GM21528 (cell line): ENCODE measurements at regions not wholly inside any gene's neighbourhood (a gene's known extent, or its start where the extent isn't known, plus 50 kb on each side); places are given as distances from the start of the nearest gene placed in this dataset.
"Not testable (repeated sequence)": the region's sequence is repeated elsewhere in the genome, so short reads cannot be mapped to it uniquely, and the experiment has no call there.

Experiments
- ATAC-seq: cut with Tn5 transposase; IDR thresholded peaks from one replicate; pipeline ENCODE4 v1.9.1; 2021; ENCODE audit warnings: mild to moderate bottlenecking, moderate library complexity; ENCODE audit not compliant: unreplicated experiment, low FRiP score

DNA sequence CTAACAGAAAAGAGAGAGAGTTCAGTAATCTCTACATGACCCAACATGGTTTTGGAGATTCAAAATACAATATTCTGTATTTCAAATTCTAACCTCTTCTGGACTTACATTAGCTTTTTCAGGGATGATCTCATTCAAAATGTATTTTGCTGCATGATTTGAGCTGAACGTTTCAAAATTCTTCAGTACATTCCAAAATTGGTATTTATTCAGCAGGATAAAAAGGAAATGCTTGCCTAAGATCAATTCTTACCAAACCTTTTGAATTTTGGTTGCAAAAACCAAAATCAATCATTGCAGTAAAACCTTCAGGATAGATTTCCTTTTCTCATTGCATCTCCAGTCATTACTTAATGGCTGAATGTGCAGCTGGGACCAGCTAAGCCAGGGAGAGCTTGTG is 1761.3 kb upstream of the SEL1L start:
- ATAC-seq: no peak

DNA sequence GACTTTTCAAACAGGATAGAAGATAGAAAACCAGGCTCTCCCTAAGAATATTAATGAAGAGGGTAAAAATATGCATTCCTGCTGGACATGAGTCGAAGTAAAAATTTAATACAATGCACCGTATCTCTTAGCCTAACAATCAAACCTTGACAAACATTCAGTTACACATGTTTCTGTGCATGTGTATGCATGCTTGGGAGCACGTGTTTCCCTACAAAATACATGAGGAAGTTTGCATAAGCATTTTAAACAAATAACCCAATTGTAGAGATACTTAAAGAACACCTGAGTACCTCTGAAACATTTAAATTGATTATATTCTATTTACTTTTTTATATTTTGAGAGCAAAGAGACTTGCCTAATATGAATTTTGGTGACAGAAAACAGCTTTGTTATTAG is 1763.7 kb upstream of the SEL1L start:
- no peak for ATAC-seq

DNA sequence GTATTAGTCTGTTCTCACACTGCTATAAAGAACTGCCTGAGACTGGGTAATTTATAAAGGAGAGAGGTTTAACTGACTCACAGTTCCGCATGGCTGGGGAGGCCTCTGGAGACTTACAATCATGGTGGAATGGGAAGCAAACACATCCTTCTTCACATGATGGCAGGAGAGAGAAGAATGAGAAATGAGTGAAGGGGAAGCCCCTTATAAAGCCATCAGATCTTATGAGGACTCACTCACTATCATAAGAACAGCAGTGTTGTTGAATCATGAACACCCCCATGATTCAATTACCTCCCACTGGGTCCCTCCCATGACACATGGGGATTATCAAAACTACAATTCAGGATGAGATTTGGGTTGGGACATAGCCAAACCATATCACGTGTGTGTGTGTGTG is 1764.4 kb upstream of the SEL1L start:
- ATAC-seq: not testable (repeated sequence)

DNA sequence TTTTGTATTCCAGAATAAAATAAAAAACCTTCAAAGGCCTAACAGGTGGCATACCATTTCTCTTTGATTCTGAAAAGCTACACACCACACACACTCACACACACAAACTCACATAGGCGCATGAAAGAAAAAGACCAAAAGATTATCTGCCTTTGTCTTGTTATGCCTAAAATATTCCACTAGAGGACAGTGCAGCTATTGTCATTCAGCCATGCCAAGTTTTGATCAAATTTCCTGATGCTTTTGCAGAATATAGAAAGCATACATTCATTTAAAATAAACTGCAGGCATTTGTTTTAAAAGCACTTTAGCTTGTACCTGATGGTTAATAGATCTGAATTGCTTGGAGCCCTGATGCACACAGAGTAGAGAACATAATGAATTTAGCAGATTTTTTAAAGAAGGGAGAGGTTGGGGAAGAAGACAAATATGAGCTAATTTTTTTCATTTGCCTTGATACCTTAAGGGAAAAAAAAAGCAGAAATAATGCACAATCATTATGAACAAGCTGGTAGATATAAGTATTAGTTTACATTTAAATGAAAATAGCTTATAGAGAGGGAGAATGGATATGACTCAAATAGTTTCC is 1766.9 kb upstream of the SEL1L start:
- ATAC-seq: no peak

DNA sequence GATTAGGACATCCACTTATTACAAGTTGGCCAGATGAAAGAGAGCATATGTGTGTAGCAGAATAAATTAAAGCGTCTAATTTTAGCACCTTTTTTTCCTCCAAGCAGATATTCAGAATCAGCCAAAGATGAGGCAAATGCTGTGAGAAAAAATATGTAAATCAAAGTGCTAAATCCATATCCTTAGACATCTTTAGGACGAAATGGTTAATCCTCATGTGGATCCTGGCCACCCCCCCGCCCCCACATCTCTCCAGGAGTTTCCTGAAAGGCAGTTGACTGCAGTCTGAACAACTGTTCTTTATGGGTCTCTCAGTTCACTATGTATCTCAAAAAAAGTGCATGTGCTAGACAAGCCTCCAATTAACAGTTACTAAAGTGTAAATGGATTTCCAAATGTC is 1768.1 kb upstream of the SEL1L start:
- no peak for ATAC-seq

DNA sequence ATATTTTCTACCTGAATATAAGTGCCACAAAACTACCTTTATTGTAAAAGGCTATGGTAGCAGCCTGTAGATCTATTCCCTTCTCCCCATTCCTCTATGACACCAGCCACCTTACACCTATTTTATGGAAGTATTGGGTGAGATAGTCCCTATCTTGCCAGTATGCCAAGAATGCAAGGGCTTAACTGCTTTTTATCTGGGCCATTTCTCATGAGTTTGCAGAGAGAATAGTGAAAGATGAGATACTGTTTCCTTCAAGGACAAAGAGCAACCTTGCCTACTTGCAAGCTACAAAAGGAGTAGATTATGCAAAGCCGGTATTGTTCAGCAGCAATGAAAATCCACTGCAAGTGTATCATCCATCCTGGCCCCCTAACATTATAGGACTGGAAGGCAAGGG is 1775.6 kb upstream of the SEL1L start:
- no peak for ATAC-seq

DNA sequence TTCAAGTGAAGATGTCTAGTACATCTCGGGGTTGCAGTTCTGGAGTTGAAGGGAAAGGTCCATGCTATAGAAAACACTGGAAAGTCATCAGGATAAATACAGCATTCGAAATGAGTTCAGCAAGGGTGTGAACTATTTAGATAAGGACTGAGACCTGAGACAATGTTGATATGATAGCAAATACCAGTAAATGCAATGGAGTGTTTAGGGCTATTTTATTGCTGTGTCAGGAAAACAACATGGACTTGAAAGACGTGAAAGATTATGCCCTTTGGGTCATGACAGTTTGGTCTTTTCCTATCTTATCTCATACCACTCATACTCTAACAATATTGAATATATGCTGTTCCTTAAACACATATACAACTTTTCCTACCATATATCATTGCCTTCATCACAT is 1776.2 kb upstream of the SEL1L start:
- no peak for ATAC-seq

DNA sequence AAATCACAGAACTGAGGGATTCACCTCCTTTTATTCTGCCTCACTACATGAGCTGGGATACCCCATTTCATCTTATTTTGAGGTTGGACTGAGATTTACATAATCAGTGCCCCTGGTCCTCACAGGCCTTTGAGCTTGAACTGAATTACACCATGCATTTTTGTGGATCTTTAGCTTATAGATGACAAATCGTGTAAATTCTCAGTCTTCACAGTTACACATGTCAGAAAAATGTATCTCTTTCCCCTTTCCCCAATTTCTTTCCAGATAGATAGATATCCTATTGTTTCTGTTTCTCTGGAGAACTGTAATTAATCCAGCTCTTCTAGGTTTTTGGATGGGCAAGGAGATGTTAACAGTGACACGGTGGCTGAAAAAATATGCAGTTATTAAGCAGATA is 1778.9 kb upstream of the SEL1L start:
- ATAC-seq: no peak

DNA sequence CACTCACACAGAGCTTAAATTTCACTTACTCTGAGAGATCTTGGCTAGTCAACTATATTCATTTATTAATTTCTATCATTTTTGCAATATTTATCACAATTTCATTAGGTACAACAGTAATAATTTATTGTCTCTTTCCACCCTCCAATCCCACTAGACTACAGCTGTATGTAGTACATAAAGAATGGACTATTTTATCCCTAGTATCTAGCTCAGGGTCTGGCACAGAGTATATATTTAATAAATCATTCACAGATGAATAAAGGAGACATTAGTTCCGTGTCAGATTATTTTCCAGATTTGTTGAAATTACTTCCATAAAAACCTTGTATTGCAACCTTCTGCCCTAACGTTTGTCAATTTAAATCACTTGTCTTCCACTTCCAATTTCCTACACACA is 1781.1 kb upstream of the SEL1L start:
- ATAC-seq: no peak

DNA sequence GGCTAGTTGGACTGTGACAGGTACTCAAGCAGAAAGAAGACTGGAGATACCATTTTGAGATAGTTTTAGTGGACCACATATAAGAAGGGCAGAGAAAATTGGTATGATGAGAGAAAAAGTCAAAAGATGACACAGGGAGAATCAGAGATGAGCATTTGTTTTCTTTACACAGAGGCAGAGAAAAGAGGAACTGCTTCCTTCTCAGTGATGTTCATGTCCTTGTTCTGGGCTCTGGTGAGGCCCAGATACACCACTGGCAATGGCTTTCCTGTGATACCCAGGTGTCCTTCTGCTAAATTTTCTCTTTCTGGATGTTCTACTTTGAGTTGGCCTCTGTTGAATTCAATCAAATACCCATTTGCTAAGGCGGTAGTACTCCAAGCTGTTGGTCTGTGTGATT is 1782.7 kb upstream of the SEL1L start:
- ATAC-seq: no peak

DNA sequence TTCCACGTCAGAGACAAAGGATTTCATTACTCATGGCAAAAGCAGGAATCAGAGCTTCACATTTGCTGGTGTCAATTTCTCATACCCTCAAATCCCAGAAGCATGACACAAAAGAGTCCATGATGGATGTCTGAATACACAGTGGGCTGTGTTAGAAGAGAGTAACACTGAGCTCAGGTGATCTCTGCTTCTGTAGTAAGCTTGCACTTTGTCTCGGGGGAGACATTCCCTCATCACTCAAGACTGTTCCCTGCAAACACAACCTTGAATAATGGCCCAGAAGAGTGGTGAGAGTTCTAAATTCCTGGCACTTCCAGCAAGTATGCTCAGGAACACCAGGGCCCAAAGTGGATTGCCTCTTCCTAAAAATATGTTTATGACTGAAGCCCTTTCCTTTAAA is 1787.2 kb upstream of the SEL1L start:
- no peak for ATAC-seq

DNA sequence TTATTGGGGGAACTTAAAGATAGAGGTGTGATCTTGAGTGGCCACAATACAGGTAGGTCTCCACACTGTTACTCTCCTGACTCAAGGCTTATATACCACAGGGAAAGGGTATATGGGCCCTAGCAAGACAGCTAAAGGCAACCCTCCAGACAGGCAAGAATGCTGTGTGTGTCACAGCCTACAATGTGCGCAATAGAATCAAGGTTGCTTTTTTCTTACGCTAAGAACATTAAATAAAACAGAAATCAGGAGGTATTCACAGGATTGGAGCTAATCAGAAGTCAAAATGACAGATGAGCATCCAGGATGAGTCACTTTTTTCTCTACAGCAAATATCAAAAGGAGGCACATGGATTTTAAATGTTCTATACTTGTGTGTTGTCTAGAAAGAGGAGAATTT is 1797.9 kb upstream of the SEL1L start:
- no peak for ATAC-seq

DNA sequence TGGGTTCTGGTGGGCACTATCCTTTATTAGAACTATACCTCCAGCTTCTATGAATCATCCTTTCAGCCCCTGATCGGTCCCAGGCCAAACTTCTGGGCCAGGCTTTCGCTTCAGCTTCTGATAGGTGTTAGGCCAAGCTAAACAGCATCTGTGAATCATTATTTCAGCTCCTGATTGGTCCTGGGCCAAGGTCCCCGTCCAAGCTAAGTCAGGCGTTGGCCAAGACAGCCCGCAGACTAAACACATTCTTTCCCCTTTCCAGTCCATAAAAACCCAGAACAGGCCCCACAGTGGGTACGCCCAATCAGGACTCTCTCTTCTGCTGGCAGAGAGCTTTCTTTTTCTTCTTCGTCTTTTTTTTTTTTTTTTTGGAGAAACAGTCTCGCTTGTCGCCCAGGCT is 1808.9 kb upstream of the SEL1L start:
- no peak for ATAC-seq

DNA sequence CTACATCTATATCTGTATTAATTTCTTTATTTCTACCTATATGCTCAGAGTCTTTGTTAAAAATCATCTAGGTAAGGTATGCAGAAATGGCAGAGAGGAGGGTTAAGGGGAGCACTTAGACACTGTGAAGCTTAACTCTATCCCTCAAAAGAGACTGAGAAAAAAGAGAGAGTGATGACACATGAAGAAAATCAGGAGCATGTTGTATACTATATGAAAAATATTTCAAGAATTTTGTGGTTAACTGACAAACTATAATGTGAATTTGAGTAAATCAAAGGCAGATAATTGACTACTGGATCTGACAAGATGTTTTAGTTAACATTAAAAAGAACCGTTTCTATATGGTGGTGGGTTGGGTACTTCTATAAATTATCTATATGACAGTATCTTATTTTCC is 1814.2 kb upstream of the SEL1L start:
- ATAC-seq: no peak

DNA sequence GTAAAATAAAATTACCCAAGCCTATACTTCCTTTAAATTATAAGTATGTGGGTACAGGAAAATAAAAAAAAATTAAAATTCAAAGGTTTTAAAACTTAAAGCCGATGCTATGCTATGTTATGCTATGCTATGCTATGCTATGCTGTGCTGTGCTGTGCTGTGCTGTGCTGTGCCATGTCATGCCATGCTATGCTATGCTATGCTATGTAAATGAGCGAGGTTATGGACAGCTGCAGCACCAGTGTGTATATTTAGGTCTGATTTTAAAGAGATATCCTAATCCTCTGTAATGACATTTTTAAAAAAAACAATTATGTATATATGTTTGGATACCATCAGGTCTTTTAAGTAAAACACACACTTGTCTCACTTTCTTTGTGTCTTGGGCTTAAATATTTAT is 1822.0 kb upstream of the SEL1L start:
- no peak for ATAC-seq

DNA sequence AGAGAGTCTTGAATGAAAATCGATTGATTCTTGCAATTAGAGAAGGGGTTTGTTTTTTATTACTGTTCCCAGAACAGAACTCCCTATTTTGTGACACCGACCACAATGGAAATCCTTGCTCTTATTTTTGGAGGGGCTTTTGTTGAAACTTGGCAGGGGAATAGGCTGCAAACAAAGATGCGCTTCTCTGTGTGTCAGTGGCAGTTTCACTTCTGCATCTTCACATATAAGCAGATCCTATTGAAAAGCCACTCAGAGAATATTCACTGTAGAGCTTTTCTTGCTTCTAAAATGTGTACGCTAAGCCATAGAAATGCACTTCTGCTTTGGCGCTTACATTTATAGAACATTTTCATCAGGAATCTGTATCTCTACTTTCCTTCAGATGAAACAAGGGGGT is 1822.4 kb upstream of the SEL1L start:
- ATAC-seq: no peak

DNA sequence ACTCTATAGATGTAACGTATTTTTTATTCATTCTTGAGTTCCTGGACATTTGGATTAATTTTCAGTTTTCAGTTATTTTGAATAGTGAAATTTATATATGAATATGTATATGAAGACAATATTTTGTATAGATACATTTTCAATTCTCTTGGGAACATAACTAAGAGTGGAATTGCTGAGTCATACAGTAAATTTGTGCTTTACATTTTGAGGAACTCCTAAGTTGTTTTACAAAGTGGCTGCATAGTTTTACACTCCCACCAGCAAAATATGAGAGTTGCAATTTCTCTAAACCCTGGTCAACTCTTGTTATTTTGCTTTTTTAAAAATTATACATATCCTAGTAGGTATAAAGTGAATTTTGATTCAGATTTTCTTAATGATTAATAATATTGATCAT is 1838.6 kb upstream of the SEL1L start:
- ATAC-seq: no peak

DNA sequence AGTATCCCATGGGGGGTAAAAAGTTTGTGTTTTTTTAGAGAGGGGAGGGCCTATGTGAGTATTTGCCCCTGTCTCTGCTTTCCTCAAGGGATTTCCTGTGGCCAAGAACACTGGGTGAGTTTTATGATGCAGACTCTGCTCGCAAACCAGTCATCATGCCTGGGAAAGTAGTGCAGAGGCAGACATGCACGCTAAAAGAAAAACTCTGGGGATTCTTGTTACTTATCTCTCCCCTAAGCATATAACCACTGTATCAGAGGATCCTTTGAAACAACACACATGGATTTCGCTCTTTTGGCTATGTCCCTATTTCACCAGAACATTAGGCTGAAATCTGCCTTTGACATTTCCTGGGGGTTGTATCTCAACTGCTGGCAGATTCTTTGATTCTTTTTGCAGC is 1845.8 kb upstream of the SEL1L start:
- no peak for ATAC-seq

DNA sequence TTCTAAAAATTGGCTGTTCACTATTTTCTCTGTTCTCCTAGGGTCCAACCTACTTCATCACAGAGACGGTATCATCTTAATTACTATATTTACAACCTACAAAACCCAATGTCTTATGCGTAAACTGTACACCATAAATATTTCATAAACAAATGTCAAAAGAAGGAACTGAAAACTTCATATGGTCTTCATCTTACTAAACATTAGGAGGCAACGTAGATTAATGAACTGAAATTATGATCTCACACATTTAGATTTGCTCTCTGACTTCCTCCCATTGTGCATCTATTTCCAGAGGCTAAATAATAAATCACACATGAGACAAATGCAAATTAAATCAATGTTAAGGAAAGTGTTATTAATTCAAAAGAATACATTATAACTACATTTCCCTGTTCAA is 1850.6 kb upstream of the SEL1L start:
- no peak for ATAC-seq

DNA sequence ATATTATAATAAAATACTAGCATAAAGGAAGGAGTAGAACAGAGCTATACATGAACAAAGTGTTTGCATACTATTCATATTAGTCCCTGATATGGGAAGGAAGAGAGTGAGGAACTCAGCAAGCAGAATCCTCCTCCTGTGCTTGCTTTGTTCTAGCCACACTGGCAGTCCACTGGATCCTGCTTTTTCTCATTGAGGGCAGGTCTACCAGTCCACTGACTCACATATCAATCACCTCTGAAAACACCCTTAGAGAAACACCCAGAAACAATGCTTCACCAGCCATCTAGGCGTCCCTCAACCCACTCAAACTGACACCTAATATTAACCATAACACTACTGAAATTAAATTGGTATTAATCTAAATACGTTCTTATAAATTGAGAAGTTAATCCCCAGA is 1861.7 kb upstream of the SEL1L start:
- no peak for ATAC-seq

DNA sequence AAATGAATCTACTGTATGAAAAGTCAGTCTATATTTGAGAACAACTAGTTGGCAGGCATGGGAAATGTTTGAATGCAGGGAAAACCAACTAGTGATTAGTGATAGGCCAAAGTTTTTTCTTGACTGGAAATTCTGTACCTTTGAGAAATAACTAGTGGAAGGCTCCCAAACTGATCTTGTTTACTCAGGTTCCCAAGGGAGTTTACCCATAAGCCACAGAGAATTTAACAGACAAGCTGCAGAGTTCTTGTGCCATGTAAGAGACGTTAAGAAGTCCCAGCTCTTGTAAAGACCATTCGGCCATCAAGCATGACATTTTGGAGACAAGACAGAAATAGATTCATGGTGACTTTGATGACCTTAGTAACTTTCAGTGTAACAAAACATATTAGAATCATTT is 1882.8 kb upstream of the SEL1L start:
- no peak for ATAC-seq

DNA sequence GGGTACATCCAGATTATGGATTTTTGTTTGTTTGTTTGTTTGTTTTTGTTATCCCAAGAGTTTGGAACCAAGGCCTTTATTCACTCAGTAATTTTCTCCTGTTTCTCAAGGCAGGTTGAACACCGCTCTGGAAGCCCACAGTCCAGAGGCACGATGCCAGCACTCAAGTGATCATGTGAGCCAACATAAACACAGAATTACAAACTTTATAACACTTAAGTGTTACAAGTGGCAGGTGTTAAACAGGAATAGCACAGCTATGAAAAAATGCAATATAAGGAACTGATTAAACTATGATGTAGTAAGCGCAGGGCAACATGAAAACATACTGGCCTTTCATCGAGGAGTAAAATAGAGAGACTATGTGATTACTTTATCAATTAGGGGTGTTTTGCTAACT is 1885.8 kb upstream of the SEL1L start:
- no peak for ATAC-seq

DNA sequence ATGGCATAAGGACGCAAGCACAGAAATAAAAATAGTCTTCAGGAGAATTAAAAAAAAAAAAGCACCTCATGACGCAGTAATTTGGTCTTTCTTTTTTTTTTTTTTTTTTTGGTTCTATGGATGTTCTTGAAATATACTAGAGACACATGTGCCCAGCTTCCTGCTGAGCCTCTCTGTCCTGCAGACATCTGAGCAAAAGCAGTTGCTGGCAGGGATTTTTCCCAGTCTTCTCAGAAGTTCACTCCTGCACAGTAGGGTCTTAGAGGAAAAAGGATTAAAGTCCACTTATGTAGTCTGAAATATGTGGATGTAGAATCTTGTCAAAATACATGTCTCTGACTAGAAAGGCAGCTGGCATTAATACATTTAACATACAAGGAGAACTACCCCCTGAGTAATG is 1888.1 kb upstream of the SEL1L start:
- ATAC-seq: no peak
